WTC11 (cell line): ENCODE measurements at regions not wholly inside any gene's neighbourhood (a gene's known extent, or its start where the extent isn't known, plus 50 kb on each side); places are given as distances from the start of the nearest gene placed in this dataset.

Experiments used
- ATF1 ChIP-seq: sonication (generic); formaldehyde crosslinking; IDR thresholded peaks from 2 replicates; pipeline ENCODE4 v1.8.1; 2023; ENCODE audit warnings: mild to moderate bottlenecking, moderate library complexity, missing genetic modification reagents
- OVOL2 ChIP-seq: fragments of 250-450 bp; sonication (Bioruptor Pico); IDR thresholded peaks from 2 replicates; pipeline ENCODE4 v1.9.0; 2021; ENCODE audit warnings: mild to moderate bottlenecking, borderline replicate concordance
- TF ChIP-seq, protein P1 (sequence below): fragments of 200-600 bp; IDR thresholded peaks from 2 replicates; pipeline ENCODE4 v1.8.0; 2022; ENCODE audit warnings: antibody characterized with exemption
- TF ChIP-seq, protein P2 (sequence below): sonication (generic); formaldehyde crosslinking; IDR thresholded peaks from 2 replicates; pipeline ENCODE4 v1.8.1; 2022; ENCODE audit warnings: low read depth, mild to moderate bottlenecking, moderate library complexity, missing genetic modification reagents, borderline replicate concordance

DNA sequence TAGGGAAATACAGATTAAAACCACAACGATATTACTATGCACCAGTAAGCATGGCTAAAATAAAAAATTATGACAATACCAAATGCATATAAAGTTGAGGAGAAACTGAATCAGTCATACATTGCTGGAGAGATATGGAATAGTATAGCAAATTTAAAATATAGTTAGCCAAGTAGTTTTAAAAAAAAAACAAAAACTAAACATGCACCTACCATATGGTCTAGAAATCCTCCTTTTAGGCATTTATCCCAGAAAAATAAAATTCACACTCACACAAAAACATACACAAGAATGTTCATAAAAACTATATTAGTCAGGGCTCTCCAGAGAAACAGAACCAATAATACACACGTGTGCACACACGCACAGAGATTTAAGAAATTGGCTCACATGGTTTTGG lies 175.8 kb downstream of the IPMK start:
- TF ChIP-seq, protein P1, sequence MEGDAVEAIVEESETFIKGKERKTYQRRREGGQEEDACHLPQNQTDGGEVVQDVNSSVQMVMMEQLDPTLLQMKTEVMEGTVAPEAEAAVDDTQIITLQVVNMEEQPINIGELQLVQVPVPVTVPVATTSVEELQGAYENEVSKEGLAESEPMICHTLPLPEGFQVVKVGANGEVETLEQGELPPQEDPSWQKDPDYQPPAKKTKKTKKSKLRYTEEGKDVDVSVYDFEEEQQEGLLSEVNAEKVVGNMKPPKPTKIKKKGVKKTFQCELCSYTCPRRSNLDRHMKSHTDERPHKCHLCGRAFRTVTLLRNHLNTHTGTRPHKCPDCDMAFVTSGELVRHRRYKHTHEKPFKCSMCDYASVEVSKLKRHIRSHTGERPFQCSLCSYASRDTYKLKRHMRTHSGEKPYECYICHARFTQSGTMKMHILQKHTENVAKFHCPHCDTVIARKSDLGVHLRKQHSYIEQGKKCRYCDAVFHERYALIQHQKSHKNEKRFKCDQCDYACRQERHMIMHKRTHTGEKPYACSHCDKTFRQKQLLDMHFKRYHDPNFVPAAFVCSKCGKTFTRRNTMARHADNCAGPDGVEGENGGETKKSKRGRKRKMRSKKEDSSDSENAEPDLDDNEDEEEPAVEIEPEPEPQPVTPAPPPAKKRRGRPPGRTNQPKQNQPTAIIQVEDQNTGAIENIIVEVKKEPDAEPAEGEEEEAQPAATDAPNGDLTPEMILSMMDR: no peak
- TF ChIP-seq OVOL2: no peak
- no peak for TF ChIP-seq ATF1 (CRISPR knock-in tag)
- TF ChIP-seq, protein P2, sequence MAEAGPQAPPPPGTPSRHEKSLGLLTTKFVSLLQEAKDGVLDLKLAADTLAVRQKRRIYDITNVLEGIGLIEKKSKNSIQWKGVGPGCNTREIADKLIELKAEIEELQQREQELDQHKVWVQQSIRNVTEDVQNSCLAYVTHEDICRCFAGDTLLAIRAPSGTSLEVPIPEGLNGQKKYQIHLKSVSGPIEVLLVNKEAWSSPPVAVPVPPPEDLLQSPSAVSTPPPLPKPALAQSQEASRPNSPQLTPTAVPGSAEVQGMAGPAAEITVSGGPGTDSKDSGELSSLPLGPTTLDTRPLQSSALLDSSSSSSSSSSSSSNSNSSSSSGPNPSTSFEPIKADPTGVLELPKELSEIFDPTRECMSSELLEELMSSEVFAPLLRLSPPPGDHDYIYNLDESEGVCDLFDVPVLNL (CRISPR knock-in tag): no peak
